GM12878 (cell line): ENCODE measurements at regions not wholly inside any gene's neighbourhood (a gene's known extent, or its start where the extent isn't known, plus 50 kb on each side); places are given as distances from the start of the nearest gene placed in this dataset.

Source experiments
- ATAC-seq: fragments of 200-7000 bp; cut with Tn5 transposase; 3 replicates; pipeline ENCODE4 v1.9.1; 2020; ENCODE audit warnings: mild to moderate bottlenecking, moderate library complexity
- BruUV-seq: library from RNA; stranded (reverse); fragments of 400-500 nt; replicated peaks from 2 replicates; lab custom pipeline; 2021; lab: Mats Ljungman, UMichigan
- CTCF ChIA-PET: fragments of 300-600 bp; sonication (Branson Sonifier 250); formaldehyde crosslinking; extraction: SDS; loops from one replicate; lab custom pipeline; 2021; ENCODE audit warnings: inconsistent platforms; lab: Yijun Ruan, JAX
- POLR2A ChIA-PET: fragments of 350-600 bp; formaldehyde crosslinking; extraction: SDS; loops from one replicate; lab custom pipeline; 2021; ENCODE audit warnings: inconsistent platforms; lab: Charles Lee
- RAD21 ChIA-PET: fragments of 300-600 bp; sonication (Branson Sonifier 250); formaldehyde crosslinking; loops from one replicate; lab custom pipeline; 2023; ENCODE audit warnings: antibody characterized with exemption; ENCODE audit not compliant: unreplicated experiment; lab: Charles Lee
- SMC1A ChIA-PET: fragments of 300-600 bp; sonication (Branson Sonifier 250); formaldehyde crosslinking; loops from one replicate; lab custom pipeline; 2023; ENCODE audit not compliant: unreplicated experiment, uncharacterized antibody; lab: Charles Lee
- DNase-seq: peaks from one replicate; pipeline ENCODE4 v3.0.0-alpha.2; 2011; ENCODE audit warnings: low read depth, low spot score
- FAIRE-seq: peaks from 3 replicates; lab custom pipeline; 2011; peaks lifted over from hg19 to GRCh38; lab: Jason Lieb, UNC
- H2AFZ ChIP-seq: 2 replicates; pipeline ENCODE4 v1.6.0; 2011; ENCODE audit warnings: low read depth, low read length, control low read depth; ENCODE audit not compliant: control insufficient read depth
- H3K27ac ChIP-seq: 2 replicates; pipeline ENCODE4 v1.5.1; 2011; ENCODE audit warnings: control low read depth; ENCODE audit not compliant: control insufficient read depth, insufficient read depth
- H3K27me3 ChIP-seq, 2 experiments: replicated peaks in 1 of 2; 2 replicates each; pipeline versions ENCODE4 v1.6.0 to v1.6.1; 2011; ENCODE audit warnings: low read length in 1 of 2; ENCODE audit not compliant: control insufficient read depth in 2 of 2, insufficient read depth in 2 of 2
- H3K36me3 ChIP-seq, 2 experiments: 2 replicates each; pipeline ENCODE4 v1.5.1; 2011; ENCODE audit warnings: low read length in 1 of 2; ENCODE audit not compliant: control insufficient read depth in 2 of 2, insufficient read depth in 2 of 2
- H3K4me1 ChIP-seq: 2 replicates; pipeline ENCODE4 v1.6.1; 2011; ENCODE audit warnings: mild to moderate bottlenecking, low read length, moderate library complexity, mixed read lengths; ENCODE audit not compliant: control insufficient read depth, insufficient read depth
- H3K4me2 ChIP-seq: 2 replicates; pipeline ENCODE4 v1.6.0; 2011; ENCODE audit warnings: control low read depth; ENCODE audit not compliant: control insufficient read depth, insufficient read depth
- H3K4me3 ChIP-seq: fragments of 200-600 bp; sonication (generic); 2 replicates; pipeline ENCODE4 v1.5.1; 2016
- H3K79me2 ChIP-seq: 2 replicates; pipeline ENCODE4 v1.6.0; 2011; ENCODE audit warnings: low read length; ENCODE audit not compliant: control insufficient read depth, insufficient read depth
- H3K9ac ChIP-seq: 2 replicates; pipeline ENCODE4 v1.8.0; 2011; ENCODE audit warnings: low read length, control low read depth, mixed read lengths; ENCODE audit not compliant: control insufficient read depth, insufficient read depth
- H3K9me3 ChIP-seq: replicated peaks from 3 replicates; pipeline ENCODE4 v1.5.1; 2011; ENCODE audit warnings: mild to moderate bottlenecking, low read length; ENCODE audit not compliant: control insufficient read depth, insufficient read depth
- H4K20me1 ChIP-seq: 2 replicates; pipeline ENCODE4 v1.6.0; 2011; ENCODE audit not compliant: control insufficient read depth, insufficient read depth
- ESRRA ChIP-seq: IDR thresholded peaks from 2 replicates; pipeline ENCODE4 v1.6.1; 2012; ENCODE audit warnings: mild to moderate bottlenecking, low read length, improper control_type of control experiment
- MYC ChIP-seq: IDR thresholded peaks from 2 replicates; pipeline ENCODE4 v1.6.1; 2011; ENCODE audit warnings: mild to moderate bottlenecking, low read length, moderate library complexity, inconsistent platforms; ENCODE audit not compliant: insufficient read depth, insufficient replicate concordance, insufficient read length, severe bottlenecking
- NFYB ChIP-seq: IDR thresholded peaks from 2 replicates; pipeline ENCODE4 v1.6.1; 2011; ENCODE audit warnings: low read depth, mild to moderate bottlenecking, low read length, improper control_type of control experiment, moderate library complexity; ENCODE audit not compliant: insufficient read depth
- SIN3A ChIP-seq: IDR thresholded peaks from 2 replicates; pipeline ENCODE4 v1.6.1; 2012; ENCODE audit warnings: low read depth, low read length, improper control_type of control experiment
- SMAD5 ChIP-seq: IDR thresholded peaks from 2 replicates; pipeline ENCODE4 v1.6.1; 2016; ENCODE audit warnings: antibody characterized with exemption, low read depth
- WGBS: methylation state at CpG from one replicate; pipeline ENCODE4 v1.1.6; 2016; ENCODE audit warnings: low lambda C conversion rate; ENCODE audit not compliant: insufficient replicate concordance, insufficient coverage; ENCODE audit errors: missing lambda C conversion rate; 5-methylcytosine and 5-hydroxymethylcytosine counted together
- in situ Hi-C: fragments of 300-500 bp; cut with MboI; formaldehyde crosslinking; loops from 9 replicates; pipeline ENCODE4 v1.14.3; 2018; ENCODE audit warnings: mixed read lengths
- intact Hi-C: fragments of 100-400 bp; cut with micrococcal nuclease; formaldehyde crosslinking; loops from one replicate; pipeline ENCODE4 v1.14.2; 2022; ENCODE audit not compliant: unreplicated experiment
- TF ChIP-seq, protein P1 (sequence below): fragments of 150-350 bp; IDR thresholded peaks from 2 replicates; pipeline ENCODE4 v1.6.1; 2014; ENCODE audit warnings: mild to moderate bottlenecking, low read depth, low read length
- TF ChIP-seq, protein P2 (sequence below): fragments of 450-650 bp; IDR thresholded peaks from 2 replicates; pipeline ENCODE4 v1.6.1; 2016; ENCODE audit warnings: mild to moderate bottlenecking, moderate library complexity, borderline replicate concordance
- TF ChIP-seq, protein P3 (sequence below): IDR thresholded peaks from 2 replicates; pipeline ENCODE4 v1.6.1; 2011; ENCODE audit warnings: mild to moderate bottlenecking, low read depth, low read length, moderate library complexity; ENCODE audit not compliant: insufficient replicate concordance
- TF ChIP-seq, protein P4 (sequence below): fragments of 450-650 bp; IDR thresholded peaks from 2 replicates; pipeline ENCODE4 v1.6.1; 2017; ENCODE audit warnings: low read depth, mild to moderate bottlenecking, moderate library complexity

DNA sequence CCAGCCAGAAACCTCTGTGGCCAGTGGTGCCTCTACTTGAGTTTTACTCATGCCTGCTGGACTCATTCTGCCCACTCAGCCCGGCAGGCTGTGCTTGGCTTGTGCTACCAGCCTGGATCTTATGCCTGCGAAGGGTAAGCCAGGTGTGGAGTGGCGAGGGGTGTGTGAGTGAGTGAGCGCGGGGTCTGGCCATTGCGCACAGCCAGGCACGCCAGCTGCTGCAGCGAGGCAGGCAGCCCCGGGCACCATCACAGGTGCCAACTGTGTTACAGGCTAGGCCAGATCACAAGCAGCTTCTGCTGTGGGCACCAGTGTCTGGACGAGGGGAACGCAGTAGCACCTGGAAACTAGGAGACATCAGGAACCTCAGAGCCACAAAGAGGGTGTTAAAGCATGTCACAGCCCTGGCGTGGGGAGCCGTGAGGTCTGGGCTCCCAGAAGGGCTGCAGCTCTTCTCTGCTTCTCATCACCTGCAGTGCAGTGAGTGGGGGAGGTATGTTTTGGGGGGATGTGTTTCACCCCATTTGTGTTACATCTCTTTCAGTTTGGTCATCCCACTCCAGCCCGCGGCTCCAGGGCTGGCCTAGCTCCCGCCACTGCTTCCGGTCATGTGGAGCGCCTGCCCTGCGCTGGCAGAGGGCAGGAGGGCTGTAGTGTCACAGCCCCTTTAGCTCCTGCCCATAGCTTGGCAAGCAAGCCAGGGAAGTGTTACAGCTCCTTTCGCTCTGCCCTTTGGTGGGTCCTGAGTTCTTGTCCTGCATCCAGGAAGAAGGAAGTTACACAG, 379.7 kb upstream of the IMPG1 start (continued):
- TF ChIP-seq, protein P1, sequence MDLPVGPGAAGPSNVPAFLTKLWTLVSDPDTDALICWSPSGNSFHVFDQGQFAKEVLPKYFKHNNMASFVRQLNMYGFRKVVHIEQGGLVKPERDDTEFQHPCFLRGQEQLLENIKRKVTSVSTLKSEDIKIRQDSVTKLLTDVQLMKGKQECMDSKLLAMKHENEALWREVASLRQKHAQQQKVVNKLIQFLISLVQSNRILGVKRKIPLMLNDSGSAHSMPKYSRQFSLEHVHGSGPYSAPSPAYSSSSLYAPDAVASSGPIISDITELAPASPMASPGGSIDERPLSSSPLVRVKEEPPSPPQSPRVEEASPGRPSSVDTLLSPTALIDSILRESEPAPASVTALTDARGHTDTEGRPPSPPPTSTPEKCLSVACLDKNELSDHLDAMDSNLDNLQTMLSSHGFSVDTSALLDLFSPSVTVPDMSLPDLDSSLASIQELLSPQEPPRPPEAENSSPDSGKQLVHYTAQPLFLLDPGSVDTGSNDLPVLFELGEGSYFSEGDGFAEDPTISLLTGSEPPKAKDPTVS, result no peak

DNA sequence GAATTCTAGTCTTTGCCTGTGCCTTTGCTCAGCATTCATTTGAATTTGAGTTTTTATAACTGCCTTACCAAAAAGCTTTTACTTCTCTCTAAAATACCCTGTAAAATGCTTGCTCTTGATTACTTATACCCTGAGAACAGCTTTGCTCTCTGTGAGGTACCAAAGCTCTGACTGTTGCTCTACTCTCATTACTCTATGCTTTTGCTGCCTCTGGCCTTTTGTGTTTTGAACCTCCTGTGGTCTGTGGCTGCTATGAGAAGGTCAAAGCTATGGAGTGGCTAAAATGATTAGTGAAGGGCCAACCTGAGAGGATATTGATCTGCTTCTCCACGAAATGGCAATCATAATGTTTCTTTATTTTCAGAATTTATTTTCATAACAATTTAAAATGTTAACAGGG, 375.6 kb upstream of the IMPG1 start:
- no TSS peak for BruUV-seq
- in situ Hi-C loops, result no loop called here
- SMC1A ChIA-PET, result no interaction called here
- TF ChIP-seq, protein P2, sequence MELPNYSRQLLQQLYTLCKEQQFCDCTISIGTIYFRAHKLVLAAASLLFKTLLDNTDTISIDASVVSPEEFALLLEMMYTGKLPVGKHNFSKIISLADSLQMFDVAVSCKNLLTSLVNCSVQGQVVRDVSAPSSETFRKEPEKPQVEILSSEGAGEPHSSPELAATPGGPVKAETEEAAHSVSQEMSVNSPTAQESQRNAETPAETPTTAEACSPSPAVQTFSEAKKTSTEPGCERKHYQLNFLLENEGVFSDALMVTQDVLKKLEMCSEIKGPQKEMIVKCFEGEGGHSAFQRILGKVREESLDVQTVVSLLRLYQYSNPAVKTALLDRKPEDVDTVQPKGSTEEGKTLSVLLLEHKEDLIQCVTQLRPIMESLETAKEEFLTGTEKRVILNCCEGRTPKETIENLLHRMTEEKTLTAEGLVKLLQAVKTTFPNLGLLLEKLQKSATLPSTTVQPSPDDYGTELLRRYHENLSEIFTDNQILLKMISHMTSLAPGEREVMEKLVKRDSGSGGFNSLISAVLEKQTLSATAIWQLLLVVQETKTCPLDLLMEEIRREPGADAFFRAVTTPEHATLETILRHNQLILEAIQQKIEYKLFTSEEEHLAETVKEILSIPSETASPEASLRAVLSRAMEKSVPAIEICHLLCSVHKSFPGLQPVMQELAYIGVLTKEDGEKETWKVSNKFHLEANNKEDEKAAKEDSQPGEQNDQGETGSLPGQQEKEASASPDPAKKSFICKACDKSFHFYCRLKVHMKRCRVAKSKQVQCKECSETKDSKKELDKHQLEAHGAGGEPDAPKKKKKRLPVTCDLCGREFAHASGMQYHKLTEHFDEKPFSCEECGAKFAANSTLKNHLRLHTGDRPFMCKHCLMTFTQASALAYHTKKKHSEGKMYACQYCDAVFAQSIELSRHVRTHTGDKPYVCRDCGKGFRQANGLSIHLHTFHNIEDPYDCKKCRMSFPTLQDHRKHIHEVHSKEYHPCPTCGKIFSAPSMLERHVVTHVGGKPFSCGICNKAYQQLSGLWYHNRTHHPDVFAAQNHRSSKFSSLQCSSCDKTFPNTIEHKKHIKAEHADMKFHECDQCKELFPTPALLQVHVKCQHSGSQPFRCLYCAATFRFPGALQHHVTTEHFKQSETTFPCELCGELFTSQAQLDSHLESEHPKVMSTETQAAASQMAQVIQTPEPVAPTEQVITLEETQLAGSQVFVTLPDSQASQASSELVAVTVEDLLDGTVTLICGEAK, result no peak
- TF ChIP-seq, protein P3, sequence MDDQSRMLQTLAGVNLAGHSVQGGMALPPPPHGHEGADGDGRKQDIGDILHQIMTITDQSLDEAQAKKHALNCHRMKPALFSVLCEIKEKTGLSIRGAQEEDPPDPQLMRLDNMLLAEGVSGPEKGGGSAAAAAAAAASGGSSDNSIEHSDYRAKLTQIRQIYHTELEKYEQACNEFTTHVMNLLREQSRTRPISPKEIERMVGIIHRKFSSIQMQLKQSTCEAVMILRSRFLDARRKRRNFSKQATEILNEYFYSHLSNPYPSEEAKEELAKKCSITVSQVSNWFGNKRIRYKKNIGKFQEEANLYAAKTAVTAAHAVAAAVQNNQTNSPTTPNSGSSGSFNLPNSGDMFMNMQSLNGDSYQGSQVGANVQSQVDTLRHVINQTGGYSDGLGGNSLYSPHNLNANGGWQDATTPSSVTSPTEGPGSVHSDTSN, result no peak
- TF ChIP-seq, protein P4, sequence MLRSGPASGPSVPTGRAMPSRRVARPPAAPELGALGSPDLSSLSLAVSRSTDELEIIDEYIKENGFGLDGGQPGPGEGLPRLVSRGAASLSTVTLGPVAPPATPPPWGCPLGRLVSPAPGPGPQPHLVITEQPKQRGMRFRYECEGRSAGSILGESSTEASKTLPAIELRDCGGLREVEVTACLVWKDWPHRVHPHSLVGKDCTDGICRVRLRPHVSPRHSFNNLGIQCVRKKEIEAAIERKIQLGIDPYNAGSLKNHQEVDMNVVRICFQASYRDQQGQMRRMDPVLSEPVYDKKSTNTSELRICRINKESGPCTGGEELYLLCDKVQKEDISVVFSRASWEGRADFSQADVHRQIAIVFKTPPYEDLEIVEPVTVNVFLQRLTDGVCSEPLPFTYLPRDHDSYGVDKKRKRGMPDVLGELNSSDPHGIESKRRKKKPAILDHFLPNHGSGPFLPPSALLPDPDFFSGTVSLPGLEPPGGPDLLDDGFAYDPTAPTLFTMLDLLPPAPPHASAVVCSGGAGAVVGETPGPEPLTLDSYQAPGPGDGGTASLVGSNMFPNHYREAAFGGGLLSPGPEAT, result no peak
- no peak for TF ChIP-seq ESRRA
- TF ChIP-seq SIN3A, result no peak
- no peak for TF ChIP-seq SMAD5
- TF ChIP-seq MYC, result no peak
- no peak for TF ChIP-seq NFYB

More for the DNA sequence above, 375.6 kb upstream of the IMPG1 start:
- H3K36me3 ChIP-seq, result no peaks in the 10 kb centered on the region
- intact Hi-C loops, result no loop called here
- FAIRE-seq, result no peak
- no peak for DNase-seq
- ChIA-PET RAD21 (no interaction called here), POLR2A (no interaction called here), CTCF (no interaction called here)
- no peaks in the 10 kb centered on the region for H3K27me3 ChIP-seq
- H3K9ac ChIP-seq, result no peak overlapping the region
- H2AFZ ChIP-seq, result no peak overlapping the region
- H3K4me3 ChIP-seq, result no peak overlapping the region
- H3K79me2 ChIP-seq, result no peaks in the 10 kb centered on the region
- H3K9me3 ChIP-seq, result no peaks in the 10 kb centered on the region
- H3K4me2 ChIP-seq, result no peak overlapping the region
- no peak overlapping the region for H3K27ac ChIP-seq
- no peaks in the 10 kb centered on the region for H4K20me1 ChIP-seq
- ATAC-seq, result no peak
- 0% methylated on average over 1 of the region's 1 CpG for WGBS
- H3K4me1 ChIP-seq, result no peaks in the 10 kb centered on the region
